HG02852 (cell line): ENCODE measurements at regions not wholly inside any gene's neighbourhood (a gene's known extent, or its start where the extent isn't known, plus 50 kb on each side); places are given as distances from the start of the nearest gene placed in this dataset.

ENCODE experiments used
- ATAC-seq: cut with Tn5 transposase; IDR thresholded peaks from one replicate; pipeline ENCODE4 v1.9.1; 2021; ENCODE audit warnings: mild to moderate bottlenecking, moderate library complexity; ENCODE audit not compliant: unreplicated experiment

DNA sequence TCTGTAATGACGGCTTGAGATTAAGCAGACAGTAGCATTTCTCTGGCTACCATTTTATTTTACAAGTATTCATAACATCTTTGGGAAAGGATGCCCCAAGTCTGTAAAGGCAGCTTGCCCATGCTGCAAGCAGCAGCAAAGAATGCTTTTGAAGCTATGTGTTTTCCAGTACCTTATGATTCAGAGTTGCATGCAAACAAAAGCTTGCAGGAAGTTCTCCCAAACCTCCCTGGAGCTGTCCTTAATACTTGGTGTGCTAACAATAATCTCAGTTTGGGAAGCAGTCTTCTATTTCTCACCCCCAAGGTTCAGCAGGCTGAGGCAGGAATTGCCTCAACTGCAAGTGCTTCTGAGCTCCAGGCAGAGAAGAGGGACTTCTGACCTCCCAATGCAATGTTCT, 60.8 kb downstream of the CCNA1 start:
- ATAC-seq = no peak

GRCh38 chr13:36495431-36495830, 63.1 kb downstream of the CCNA1 start:
- no peak for ATAC-seq

GRCh38 chr13:36509369-36509768, 77.1 kb downstream of the CCNA1 start:
- ATAC-seq = no peak

GRCh38 chr13:36512771-36513170, 80.5 kb downstream of the CCNA1 start:
- no peak for ATAC-seq

- no peak for ATAC-seq
These were observed 81.0 kb downstream of the CCNA1 start for GRCh38 chr13:36513266-36513665.

DNA sequence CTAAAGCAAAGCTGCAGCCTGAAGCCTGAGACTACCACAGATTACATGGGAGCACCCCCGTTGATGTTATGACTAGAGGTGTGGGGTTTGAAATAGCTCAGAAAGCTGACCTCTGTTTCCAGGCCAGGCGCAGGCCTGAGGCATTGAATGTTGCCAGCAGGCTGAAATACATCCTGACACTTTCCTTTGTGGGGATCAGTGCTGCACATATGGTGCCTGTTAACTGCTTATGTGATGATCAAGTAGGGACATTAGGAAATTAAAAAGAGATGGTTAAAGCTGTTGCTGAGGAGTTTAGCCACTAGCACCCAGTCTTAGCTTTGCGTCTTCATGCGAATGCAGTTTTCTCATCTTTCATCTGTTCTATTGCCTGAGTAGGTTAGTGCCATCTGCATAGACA, 83.2 kb downstream of the CCNA1 start:
- no peak for ATAC-seq

DNA sequence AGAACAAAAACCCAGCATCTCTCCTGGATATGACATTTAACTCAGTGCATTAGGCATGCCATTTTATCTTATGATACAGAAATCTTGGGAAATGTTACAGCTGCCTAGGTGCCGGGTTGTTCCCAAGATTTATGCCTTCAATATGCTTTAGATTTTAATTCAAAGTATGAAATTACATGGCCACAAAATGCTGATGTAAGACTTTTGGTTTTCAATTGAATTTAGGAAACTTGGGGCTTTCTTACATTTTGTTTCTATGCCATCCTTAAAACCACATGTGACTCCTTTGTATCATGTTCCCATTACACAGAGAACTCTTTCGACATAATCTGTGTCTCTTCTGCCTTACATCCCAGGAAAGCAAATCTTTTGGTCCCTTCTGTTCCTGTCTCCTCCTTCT, 83.9 kb downstream of the CCNA1 start:
- no peak for ATAC-seq

- no peak for ATAC-seq
These were observed 86.4 kb downstream of the CCNA1 start for GRCh38 chr13:36518707-36519106.

- ATAC-seq = no peak
These were observed 87.1 kb downstream of the CCNA1 start for GRCh38 chr13:36519432-36519831.

- ATAC-seq = no peak
These were observed 87.8 kb downstream of the CCNA1 start for GRCh38 chr13:36520111-36520510.

- ATAC-seq = no peak
These were observed 94.6 kb downstream of the CCNA1 start for GRCh38 chr13:36526897-36527296.

DNA sequence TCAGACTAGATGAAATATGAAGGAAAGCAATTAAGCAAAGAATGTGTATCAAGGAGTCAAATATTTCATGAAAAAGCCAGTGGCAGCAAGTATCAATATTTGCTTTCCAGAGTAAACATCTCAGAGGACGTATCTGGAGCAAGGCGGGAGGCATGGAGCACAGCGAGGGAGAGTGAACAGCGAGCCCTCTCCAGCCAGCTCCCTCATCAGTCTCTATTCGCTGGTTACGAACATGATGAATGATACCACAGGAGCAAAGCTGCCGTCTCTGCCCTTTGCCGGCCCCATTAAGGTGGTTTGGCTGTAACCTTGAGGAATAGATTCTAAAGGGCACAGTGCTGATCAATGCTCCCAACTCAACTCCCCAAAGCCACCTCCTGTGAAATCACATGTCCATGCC, 95.8 kb downstream of the CCNA1 start:
- ATAC-seq = no peak

DNA sequence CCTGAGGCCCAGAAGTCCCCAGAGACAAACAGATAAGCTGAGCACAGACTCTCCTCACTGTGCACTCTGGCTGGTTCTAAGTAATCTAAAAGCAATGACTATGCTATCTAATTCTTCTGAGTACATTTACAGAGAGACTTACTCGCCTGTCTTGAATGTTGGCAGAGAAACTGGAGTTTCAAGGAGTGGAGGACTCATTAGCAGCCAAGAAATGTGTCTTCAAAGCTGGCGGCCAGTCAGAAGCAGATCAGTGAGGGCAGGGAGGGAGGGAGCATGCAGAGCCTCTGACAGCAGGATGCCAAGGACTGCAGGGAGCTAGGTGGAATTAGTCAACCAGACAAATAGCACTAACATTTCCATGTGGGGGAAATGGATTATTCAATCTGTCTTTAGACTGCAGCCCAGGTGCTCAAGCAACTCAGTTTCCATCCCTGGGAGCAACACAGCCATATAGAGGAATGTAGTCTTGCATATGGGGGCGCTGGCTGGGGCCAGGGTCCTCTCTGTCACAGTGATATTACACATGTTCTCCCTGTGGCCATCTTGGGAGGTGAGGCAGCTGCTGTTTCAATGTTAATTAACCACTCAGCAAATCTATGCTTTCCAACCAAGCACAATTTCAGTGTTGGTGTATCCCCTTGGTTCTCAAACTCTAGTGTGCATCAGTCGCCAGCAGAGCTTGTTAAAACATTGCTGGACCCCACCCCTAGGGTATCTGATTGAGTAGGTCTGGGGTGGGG, 97.9 kb downstream of the CCNA1 start:
- no peak for ATAC-seq

DNA sequence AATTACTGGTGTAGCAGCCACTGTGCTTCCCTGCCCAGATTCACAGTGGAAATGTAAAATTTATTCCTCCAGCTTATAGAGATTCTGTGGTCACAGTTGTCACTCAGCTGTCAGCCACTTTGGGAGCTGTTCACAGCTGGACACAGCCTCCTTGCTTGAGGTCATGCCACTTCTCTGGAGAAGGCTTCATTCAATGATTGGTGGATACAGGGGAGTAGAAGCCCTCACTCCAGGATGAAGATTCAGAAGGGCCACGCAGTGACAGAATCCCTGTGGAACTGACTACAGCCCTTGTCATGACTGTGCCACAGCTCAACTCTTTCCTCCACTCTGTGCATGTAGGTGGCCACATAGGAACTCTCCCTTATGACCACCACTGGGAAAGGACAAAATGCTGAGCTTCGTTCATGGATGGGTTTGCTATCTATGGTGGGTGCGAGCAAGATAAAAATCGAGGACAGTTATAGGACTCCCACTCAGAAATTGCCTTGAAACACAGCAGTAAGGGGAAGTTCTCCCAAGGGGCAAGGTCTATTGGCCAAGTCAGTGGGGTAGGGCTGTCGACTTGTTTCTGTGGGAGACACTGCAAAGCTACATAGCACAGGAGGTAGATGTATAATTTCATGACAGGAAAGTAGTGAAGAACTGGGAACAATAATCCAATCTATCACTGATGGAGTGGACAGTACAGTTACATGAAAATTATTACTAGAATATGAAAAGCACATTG, 98.7 kb downstream of the CCNA1 start:
- no peak for ATAC-seq

DNA sequence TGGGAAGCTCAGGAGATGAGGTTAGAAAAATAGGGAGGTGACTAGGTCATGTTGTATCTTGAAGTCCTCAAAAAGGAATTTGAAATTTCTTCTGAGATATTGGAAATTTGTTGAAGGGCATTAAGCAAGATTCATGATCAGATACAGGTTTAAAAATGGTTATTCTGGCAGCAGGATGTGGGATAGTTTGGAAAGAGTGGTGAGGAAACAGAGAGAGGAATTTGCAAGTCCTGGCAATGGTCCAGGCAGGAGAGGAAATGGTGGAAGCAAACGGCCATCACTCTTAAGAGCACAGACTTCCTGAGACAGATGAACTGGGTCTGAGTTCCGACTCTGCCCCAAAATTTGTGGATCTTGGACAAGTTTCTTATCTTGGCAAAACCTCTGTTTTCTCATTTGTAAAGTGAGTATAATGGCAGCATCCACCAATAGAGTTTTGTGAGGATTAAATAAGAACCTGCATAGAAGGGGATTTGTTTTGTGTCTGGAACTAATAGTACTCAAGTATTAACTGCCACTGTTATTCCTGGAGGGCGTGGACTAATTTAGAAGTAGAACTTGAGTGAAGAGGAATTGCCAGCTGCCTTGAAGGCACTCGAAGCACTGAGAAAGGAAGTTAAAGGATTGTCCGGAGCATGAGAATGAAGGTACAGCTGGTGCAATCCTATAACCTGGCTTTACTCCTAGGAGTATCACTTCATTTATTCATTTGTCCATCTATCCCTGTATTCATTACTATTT, 99.6 kb downstream of the CCNA1 start:
- no peak for ATAC-seq

DNA sequence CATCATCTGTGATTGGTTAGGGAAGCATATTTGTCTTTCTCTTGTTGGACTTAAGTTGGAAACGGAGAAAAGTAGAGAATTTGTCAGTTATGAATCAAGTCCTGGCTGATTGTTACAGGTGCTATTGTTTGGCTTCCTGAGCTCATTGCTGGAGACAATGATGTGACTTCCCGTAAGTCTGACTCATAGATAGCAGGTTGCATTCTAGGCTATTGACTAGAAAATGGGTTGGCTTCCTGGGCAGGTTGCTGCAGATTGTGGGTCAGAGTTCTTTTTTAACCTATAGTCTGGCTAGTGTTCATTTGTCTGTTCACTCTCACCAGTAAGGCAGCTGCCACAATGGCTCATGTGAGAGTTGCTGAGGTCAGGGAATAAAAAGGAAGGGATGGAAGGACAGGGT, 101.5 kb downstream of the CCNA1 start:
- no peak for ATAC-seq

GRCh38 chr13:36536546-36536945, 104.3 kb downstream of the CCNA1 start:
- ATAC-seq = no peak

DNA sequence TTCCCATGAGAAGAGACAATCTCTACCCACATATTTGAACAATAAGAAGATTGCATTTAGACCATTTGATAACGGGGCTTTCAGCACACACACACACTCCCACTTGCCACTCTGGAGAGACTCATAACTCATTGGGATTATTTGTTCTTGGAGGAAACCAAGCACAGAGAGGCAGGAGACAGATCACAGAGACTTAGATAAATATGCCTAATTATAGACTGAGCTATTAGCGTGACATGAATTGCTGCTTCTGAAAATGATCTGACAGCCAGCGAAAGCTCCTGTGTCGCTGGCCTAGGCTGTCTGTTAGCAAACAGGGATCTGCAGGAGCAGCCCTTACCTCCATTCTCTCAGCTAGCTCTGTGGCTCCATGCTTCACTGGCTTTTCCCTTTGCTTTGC, 111.4 kb downstream of the CCNA1 start:
- no peak for ATAC-seq

DNA sequence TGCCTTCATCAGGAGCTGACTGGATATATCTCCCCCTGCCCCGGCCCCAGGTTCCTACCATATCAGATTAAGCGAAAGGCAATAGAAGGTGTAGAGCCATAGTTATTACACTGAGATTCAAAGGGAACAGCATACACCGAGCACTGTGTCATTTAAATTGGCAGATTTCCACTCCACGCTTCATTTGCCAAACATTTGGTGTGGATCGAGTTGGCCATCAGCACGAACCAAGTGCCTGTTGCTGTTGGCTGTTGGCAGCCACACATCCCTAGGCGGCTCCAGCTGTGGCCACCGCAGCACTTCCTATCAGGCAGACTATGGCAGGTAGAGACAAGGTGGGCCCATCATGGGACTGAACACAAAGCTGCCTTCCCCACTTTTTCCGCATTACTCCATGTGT, 115.8 kb downstream of the CCNA1 start:
- ATAC-seq = no peak

DNA sequence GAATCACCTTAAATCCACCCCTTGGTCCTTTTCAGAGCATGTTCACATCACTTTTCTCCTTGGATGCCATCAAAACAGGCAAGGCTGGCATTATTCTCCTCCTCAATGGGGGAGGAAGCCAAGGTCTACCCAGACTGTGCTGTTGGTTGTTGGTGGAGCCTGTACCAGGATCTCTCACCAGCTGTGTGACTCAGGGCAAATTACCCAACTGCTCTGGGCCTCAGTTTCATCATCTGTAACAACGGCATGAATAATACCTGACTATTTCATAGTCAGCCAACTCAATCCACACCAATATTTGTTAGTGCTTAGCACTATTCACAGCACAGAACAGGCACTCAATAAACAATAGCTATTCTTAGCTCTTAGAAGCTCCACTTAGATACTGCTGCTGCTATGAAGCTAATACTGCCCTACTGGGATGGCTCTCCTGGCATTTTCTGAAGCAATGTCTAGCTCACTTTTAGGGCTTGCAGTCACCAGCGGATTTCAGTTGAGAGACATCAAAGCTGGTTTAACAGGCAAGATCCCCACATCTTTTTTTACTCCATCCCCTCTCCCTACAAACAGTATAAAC, 116.9 kb downstream of the CCNA1 start:
- ATAC-seq = no peak

DNA sequence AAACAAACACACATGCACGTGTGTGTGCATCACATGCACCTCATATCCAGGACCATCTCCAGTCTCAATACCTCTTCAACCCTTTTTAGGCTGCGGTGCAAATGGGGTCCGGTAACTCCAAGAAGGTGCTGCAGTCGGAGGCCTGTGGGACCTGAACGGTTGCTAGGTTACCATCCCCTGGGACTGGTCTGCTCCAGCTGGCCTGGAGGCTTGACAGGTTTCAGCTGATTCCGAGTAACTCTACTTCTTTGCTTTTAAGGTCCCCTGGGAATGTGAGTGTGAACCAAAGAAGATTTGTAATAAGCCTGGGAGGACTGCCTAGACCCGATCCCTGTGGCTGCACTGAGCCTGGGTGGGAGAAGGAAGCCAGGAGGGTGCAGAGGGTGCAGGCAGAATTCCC, 117.5 kb downstream of the CCNA1 start:
- ATAC-seq = no peak

- no peak for ATAC-seq
These were observed 117.9 kb downstream of the CCNA1 start for GRCh38 chr13:36550177-36550576.
